ENCODE measurements at regions not wholly inside any gene's neighbourhood (a gene's known extent, or its start where the extent isn't known, plus 50 kb on each side); places are given as distances from the start of the nearest gene placed in this dataset.

GRCh38 chr3:117512975-117513374 is 803.4 kb downstream of the TUSC7 start:
- H3K9ac ChIP-seq (replicated peaks in 1 of 4; ENCODE audit: extremely low read depth in 1 of 4, low read depth in 3 of 4, low read length in 3 of 4): no peak overlapping the region
- CTCF ChIA-PET (ENCODE audit: partially characterized antibody): interaction anchor here (0.7 to 2.1 kb wide), 2 partner anchors 15 to 134 kb away, joined by 3 to 5 read pairs; no protein-coding TSS in a partner anchor

More at GRCh38 chr3:117512975-117513374, 803.4 kb downstream of the TUSC7 start:
- Histone ChIP-seq H3K4me1 (replicated peaks in 1 of 4; ENCODE audit: control insufficient read depth in 3 of 4, insufficient read depth in 4 of 4, low read length in 3 of 4) (no peaks in the 10 kb centered on the region), H2BK120ac (replicated peaks; ENCODE audit: low read depth, low read length) (no peak overlapping the region), H3K27ac (ENCODE audit: low read depth, low read length) (no peak overlapping the region), H3K18ac (ENCODE audit: extremely low read depth, low read length) (no peak overlapping the region), H2BK15ac (ENCODE audit: low read length) (no peak overlapping the region), H2AFZ (ENCODE audit: low read length) (no peak overlapping the region), H3K4ac (replicated peaks; ENCODE audit: insufficient read length, low read depth, low read length) (no peak overlapping the region), H4K91ac (replicated peaks; ENCODE audit: insufficient read length, low read length) (no peak overlapping the region), H3K4me2 (ENCODE audit: insufficient read depth in 1 of 2, low read depth in 2 of 2, low read length in 2 of 2) (no peak overlapping the region), H3K56ac (replicated peaks; ENCODE audit: insufficient read length, low read depth, low read length) (no peak overlapping the region), H3K79me2 (ENCODE audit: control insufficient read depth in 1 of 2, insufficient read depth in 2 of 2, low read length in 2 of 2) (no peaks in the 10 kb centered on the region), H2BK20ac (ENCODE audit: low read length) (no peak overlapping the region), H3K23me2 (ENCODE audit: low read depth, low read length) (no peaks in the 10 kb centered on the region), H2BK5ac (ENCODE audit: low read depth, low read length) (no peak overlapping the region), H3K23ac (ENCODE audit: insufficient read length) (no peak overlapping the region), H3K4me3 (ENCODE audit: extremely low read depth in 1 of 4, insufficient read depth in 2 of 4, low read depth in 3 of 4, low read length in 4 of 4) (no peak overlapping the region), H3K9me3 (ENCODE audit: insufficient read depth in 2 of 2, low read depth in 1 of 2, low read length in 1 of 2) (no peaks in the 10 kb centered on the region), H4K8ac (ENCODE audit: extremely low read depth, insufficient read depth, low read length) (no peak overlapping the region), H3K27me3 (replicated peaks in 1 of 4; ENCODE audit: control insufficient read depth in 3 of 4, extremely low read depth in 1 of 4, insufficient read depth in 3 of 4, low read length in 3 of 4) (no peaks in the 10 kb centered on the region), H3K79me1 (ENCODE audit: low read depth, low read length) (no peaks in the 10 kb centered on the region), H3K14ac (ENCODE audit: insufficient read length) (no peak overlapping the region), H2BK12ac (ENCODE audit: low read depth, low read length) (no peak overlapping the region), H3K36me3 (ENCODE audit: control insufficient read depth in 2 of 4, insufficient read depth in 4 of 4, low read length in 3 of 4) (no peaks in the 10 kb centered on the region), H4K20me1 (replicated peaks in 1 of 2; ENCODE audit: control insufficient read depth in 1 of 2, insufficient read depth in 2 of 2, low read length in 2 of 2) (no peaks in the 10 kb centered on the region), H2AK5ac (ENCODE audit: low read depth, low read length) (no peak overlapping the region), H4K5ac (ENCODE audit: insufficient read length, low read depth, low read length) (no peak overlapping the region)
- POLR2A ChIA-PET (ENCODE audit: partially characterized antibody): no interaction called here
- FAIRE-seq (no peak), DNase-seq (ENCODE audit: low read depth in 1 of 2, low spot score in 2 of 2) (no peak)
- WGBS, 2 experiments (ENCODE audit: extremely low coverage in 1 of 2, insufficient coverage in 1 of 2, insufficient read length in 1 of 2, insufficient replicate concordance in 2 of 2, low coverage in 1 of 2, low lambda C conversion rate in 2 of 2, missing lambda C conversion rate in 1 of 2): 89% methylated on average over 1 of the region's 1 CpG; no CpG with 5 or more reads in 1 of the 2 experiments
- no peak for TF ChIP-seq SP1 (IDR thresholded peaks at IDR 0.05; ENCODE audit: low read depth, low read length)
- no peak for TF ChIP-seq ASH2L (IDR thresholded peaks at IDR 0.05; ENCODE audit: low read length)
- no peak for TF ChIP-seq SAP30 (IDR thresholded peaks at IDR 0.05; ENCODE audit: insufficient read depth, insufficient replicate concordance, low read length)
- TF ChIP-seq POLR2AphosphoS5 (IDR thresholded peaks at IDR 0.05; ENCODE audit: low read depth, low read length): no peak
- TF ChIP-seq PHF8 (conservative IDR thresholded peaks at IDR 0.05; ENCODE audit: low read depth, low read length): no peak
- TF ChIP-seq GTF2F1 (IDR thresholded peaks at IDR 0.05; ENCODE audit: borderline replicate concordance, low read depth, low read length): no peak
- no peak for TF ChIP-seq EGR1 (IDR thresholded peaks at IDR 0.05; ENCODE audit: borderline replicate concordance, low read depth, low read length)
- TF ChIP-seq YY1 (IDR thresholded peaks at IDR 0.05; ENCODE audit: low read depth, low read length): no peak
